Caco-2 (cell line): ENCODE measurements at regions not wholly inside any gene's neighbourhood (a gene's known extent, or its start where the extent isn't known, plus 50 kb on each side); places are given as distances from the start of the nearest gene placed in this dataset.
"Not testable (repeated sequence)": the region's sequence is repeated elsewhere in the genome, so short reads cannot be mapped to it uniquely, and the experiment has no call there.

Source experiments
- BruUV-seq: library from RNA; stranded (reverse); fragments of 400-500 nt; replicated peaks from 2 replicates; lab custom pipeline; 2021; lab: Mats Ljungman, UMichigan
- CTCF ChIA-PET: fragments of 300-600 bp; sonication (Branson Sonifier 250); formaldehyde crosslinking; loops from one replicate; lab custom pipeline; 2022; ENCODE audit warnings: antibody characterized with exemption; lab: Charles Lee
- POLR2A ChIA-PET: fragments of 300-600 bp; sonication (Branson Sonifier 250); formaldehyde crosslinking; loops from one replicate; lab custom pipeline; 2022; ENCODE audit warnings: antibody characterized with exemption; lab: Charles Lee
- DNase-seq, 2 experiments: peaks; one replicate each; pipeline versions ENCODE4 v3.0.0 to v3.0.0-alpha.2; 2020 to 2022
- H3K27me3 ChIP-seq: replicated peaks from 2 replicates; pipeline ENCODE4 v1.6.0; 2011; ENCODE audit warnings: low read length; ENCODE audit not compliant: control insufficient read depth, insufficient read depth
- H3K36me3 ChIP-seq: 2 replicates; pipeline ENCODE4 v1.5.1; 2011; ENCODE audit warnings: low read length; ENCODE audit not compliant: control insufficient read depth, insufficient read depth
- H3K4me1 ChIP-seq: fragments of 250-450 bp; sonication (Bioruptor Pico); 2 replicates; pipeline ENCODE4 v1.5.1; 2020; ENCODE audit warnings: mild to moderate bottlenecking
- H3K4me3 ChIP-seq: 2 replicates; pipeline ENCODE4 v1.5.1; 2011; ENCODE audit warnings: low read depth, mild to moderate bottlenecking, control low read depth, low read length
- H3K9me3 ChIP-seq: fragments of 250-450 bp; sonication (Bioruptor Pico); 2 replicates; pipeline ENCODE4 v1.5.1; 2020; ENCODE audit warnings: mild to moderate bottlenecking, moderate library complexity
- H3K27ac Mint-ChIP-seq: one replicate; pipeline ENCODE4 v1.8.0; 2022; ENCODE audit warnings: mixed read lengths; ENCODE audit not compliant: unreplicated experiment
- H3K27me3 Mint-ChIP-seq: one replicate; pipeline ENCODE4 v1.8.0; 2022; ENCODE audit warnings: mixed read lengths; ENCODE audit not compliant: insufficient read depth, unreplicated experiment
- H3K36me3 Mint-ChIP-seq: one replicate; pipeline ENCODE4 v1.8.0; 2022; ENCODE audit warnings: mild to moderate bottlenecking, mixed read lengths; ENCODE audit not compliant: insufficient read depth, unreplicated experiment
- H3K4me1 Mint-ChIP-seq: one replicate; pipeline ENCODE4 v1.8.0; 2022; ENCODE audit warnings: low read depth, mixed read lengths; ENCODE audit not compliant: unreplicated experiment
- H3K4me3 Mint-ChIP-seq: one replicate; pipeline ENCODE4 v1.8.0; 2022; ENCODE audit warnings: mild to moderate bottlenecking, moderate library complexity, mixed read lengths; ENCODE audit not compliant: unreplicated experiment
- H3K9me3 Mint-ChIP-seq: one replicate; pipeline ENCODE4 v1.8.0; 2022; ENCODE audit warnings: mixed read lengths; ENCODE audit not compliant: unreplicated experiment
- CTCF ChIP-seq, 2 experiments: fragments of 200-600 bp in 1 of 2; IDR thresholded peaks; 1 replicate in 1 of 2; 2 replicates in 1 of 2; pipeline versions ENCODE4 v1.5.1 to v1.8.0; 2011 to 2022; ENCODE audit warnings: antibody characterized with exemption in 1 of 2, control low read depth in 1 of 2, inconsistent platforms in 1 of 2, low read depth in 1 of 2, low read length in 1 of 2, mild to moderate bottlenecking in 1 of 2, moderate library complexity in 1 of 2; ENCODE audit not compliant: insufficient read depth in 1 of 2, severe bottlenecking in 1 of 2, unreplicated experiment in 1 of 2
- intact Hi-C: fragments of 100-400 bp; cut with micrococcal nuclease; formaldehyde crosslinking; loops from one replicate; pipeline ENCODE4 v1.10.0; 2022; ENCODE audit not compliant: unreplicated experiment

DNA sequence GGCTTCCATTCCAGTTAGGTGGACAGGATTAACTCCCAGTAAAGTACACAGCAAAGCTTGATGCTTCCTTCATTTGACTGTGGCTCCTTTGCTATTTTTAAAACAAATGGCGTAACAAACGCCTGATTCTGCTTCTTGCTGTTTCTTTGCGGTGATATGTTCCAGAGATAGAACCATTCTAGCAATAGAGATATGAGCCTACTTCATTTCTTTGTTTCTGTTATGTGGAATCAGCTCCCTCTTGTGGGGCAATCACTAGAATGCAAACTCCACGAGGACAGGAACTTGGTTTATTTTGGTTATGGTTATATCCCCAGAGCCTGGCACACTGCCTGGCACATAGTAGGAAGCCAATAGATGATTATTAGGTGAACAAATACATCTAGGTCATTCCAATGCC lies 122.6 kb upstream of the SLC6A11 start:
- ChIA-PET POLR2A (no interaction called here), CTCF (interaction anchor here (1.0 kb wide), 1 partner anchor 47 kb away, joined by 3 read pairs; no protein-coding TSS in a partner anchor)
- BruUV-seq: no TSS peak
- Histone ChIP-seq H3K4me3 (no peak overlapping the region), H3K9me3 (no peaks in the 10 kb centered on the region), H3K36me3 (no peaks in the 10 kb centered on the region), H3K27me3 (no peaks in the 10 kb centered on the region), H3K4me1 (no peaks in the 10 kb centered on the region)
- H3K27me3 Mint-ChIP-seq: peaks cover 17% of the 10 kb centered on the region
- no peaks in the 10 kb centered on the region for H3K9me3 Mint-ChIP-seq
- intact Hi-C loops: loop anchor here (5.0 kb wide), 1 partner anchor 276 kb away; no protein-coding TSS in a partner anchor
- no peaks in the 10 kb centered on the region for H3K36me3 Mint-ChIP-seq
- H3K27ac Mint-ChIP-seq: no peak overlapping the region
- H3K4me1 Mint-ChIP-seq: no peaks in the 10 kb centered on the region
- DNase-seq: no peak
- H3K4me3 Mint-ChIP-seq: no peak overlapping the region
- no peak for TF ChIP-seq CTCF (IDR thresholded peaks at IDR 0.05; ENCODE audit: insufficient read depth in 1 of 2, low read depth in 1 of 2, low read length in 1 of 2, severe bottlenecking in 1 of 2, unreplicated experiment in 1 of 2)

- no peak for DNase-seq
- Mint-ChIP-seq H3K36me3 (no peaks in the 10 kb centered on the region), H3K27me3 (peaks cover 16% of the 10 kb centered on the region), H3K27ac (no peak overlapping the region), H3K4me1 (no peaks in the 10 kb centered on the region), H3K4me3 (no peak overlapping the region), H3K9me3 (no peaks in the 10 kb centered on the region)
- Histone ChIP-seq H3K36me3 (no peaks in the 10 kb centered on the region), H3K27me3 (no peaks in the 10 kb centered on the region), H3K4me1 (no peaks in the 10 kb centered on the region), H3K9me3 (no peaks in the 10 kb centered on the region), H3K4me3 (no peak overlapping the region)
- intact Hi-C loops: loop anchor here (5.0 kb wide), 1 partner anchor 277 kb away; no protein-coding TSS in a partner anchor
- BruUV-seq: no TSS peak
- TF ChIP-seq CTCF (IDR thresholded peaks at IDR 0.05; ENCODE audit: insufficient read depth in 1 of 2, low read depth in 1 of 2, low read length in 1 of 2, severe bottlenecking in 1 of 2, unreplicated experiment in 1 of 2): no peak
- POLR2A ChIA-PET: no interaction called here
- CTCF ChIA-PET: interaction anchor here (1.0 kb wide), 1 partner anchor 47 kb away, joined by 3 read pairs; no protein-coding TSS in a partner anchor
Observed at GRCh38 chr3:10694179-10694578, 121.8 kb upstream of the SLC6A11 start.

- H3K4me3 Mint-ChIP-seq, POLR2A ChIA-PET, H3K27ac Mint-ChIP-seq, CTCF ChIA-PET, H3K9me3 ChIP-seq, intact Hi-C loops, H3K4me1 ChIP-seq, H3K36me3 Mint-ChIP-seq, H3K27me3 ChIP-seq, BruUV-seq, H3K36me3 ChIP-seq, H3K9me3 Mint-ChIP-seq, H3K4me1 Mint-ChIP-seq, H3K4me3 ChIP-seq, DNase-seq: not testable (repeated sequence)
- H3K27me3 Mint-ChIP-seq: peaks cover 14% of the 10 kb centered on the region
Observed at GRCh38 chr3:10695186-10695585, 120.8 kb upstream of the SLC6A11 start.
